MCF 10A (cell line): ENCODE measurements at regions not wholly inside any gene's neighbourhood (a gene's known extent, or its start where the extent isn't known, plus 50 kb on each side); places are given as distances from the start of the nearest gene placed in this dataset.

Experiments used
- BruUV-seq: library from RNA; stranded (reverse); fragments of 400-500 nt; replicated peaks from 2 replicates; lab custom pipeline; 2021; lab: Mats Ljungman, UMichigan
- CTCF ChIA-PET: fragments of 300-600 bp; sonication (Branson Sonifier 250); formaldehyde crosslinking; extraction: SDS; loops from one replicate; lab custom pipeline; 2021; ENCODE audit warnings: antibody characterized with exemption, inconsistent platforms; lab: Yijun Ruan, JAX
- POLR2A ChIA-PET: fragments of 300-600, 350-650 bp; sonication (Branson Sonifier 250); formaldehyde crosslinking; extraction: SDS; loops from one replicate; lab custom pipeline; 2020; ENCODE audit warnings: antibody characterized with exemption, inconsistent platforms; lab: Yijun Ruan, JAX
- DNase-seq: peaks from one replicate; pipeline ENCODE4 v3.0.0-alpha.2; 2018; ENCODE audit not compliant: unreplicated experiment
- H3K27ac Mint-ChIP-seq: one replicate; pipeline ENCODE4 v1.8.0; 2022; ENCODE audit warnings: mild to moderate bottlenecking, low read depth, mixed read lengths; ENCODE audit not compliant: unreplicated experiment
- H3K27me3 Mint-ChIP-seq: one replicate; pipeline ENCODE4 v1.8.0; 2022; ENCODE audit warnings: mixed read lengths; ENCODE audit not compliant: insufficient read depth, unreplicated experiment
- H3K36me3 Mint-ChIP-seq: one replicate; pipeline ENCODE4 v1.8.0; 2022; ENCODE audit warnings: mild to moderate bottlenecking, moderate library complexity, mixed read lengths; ENCODE audit not compliant: insufficient read depth, unreplicated experiment
- H3K4me1 Mint-ChIP-seq: one replicate; pipeline ENCODE4 v1.8.0; 2022; ENCODE audit warnings: mixed read lengths; ENCODE audit not compliant: insufficient read depth, unreplicated experiment
- H3K4me3 Mint-ChIP-seq: one replicate; pipeline ENCODE4 v1.8.0; 2022; ENCODE audit warnings: mild to moderate bottlenecking, moderate library complexity, mixed read lengths; ENCODE audit not compliant: unreplicated experiment
- H3K9me3 Mint-ChIP-seq: one replicate; pipeline ENCODE4 v1.8.0; 2022; ENCODE audit warnings: mixed read lengths; ENCODE audit not compliant: unreplicated experiment
- intact Hi-C: fragments of 100-400 bp; cut with micrococcal nuclease; formaldehyde crosslinking; loops from 2 replicates; pipeline ENCODE4 v1.14.1; 2022
- TF ChIP-seq, protein P1 (sequence below): fragments of 200-600 bp; IDR thresholded peaks from one replicate; pipeline ENCODE4 v1.8.0; 2022; ENCODE audit warnings: antibody characterized with exemption, mild to moderate bottlenecking; ENCODE audit not compliant: unreplicated experiment

DNA sequence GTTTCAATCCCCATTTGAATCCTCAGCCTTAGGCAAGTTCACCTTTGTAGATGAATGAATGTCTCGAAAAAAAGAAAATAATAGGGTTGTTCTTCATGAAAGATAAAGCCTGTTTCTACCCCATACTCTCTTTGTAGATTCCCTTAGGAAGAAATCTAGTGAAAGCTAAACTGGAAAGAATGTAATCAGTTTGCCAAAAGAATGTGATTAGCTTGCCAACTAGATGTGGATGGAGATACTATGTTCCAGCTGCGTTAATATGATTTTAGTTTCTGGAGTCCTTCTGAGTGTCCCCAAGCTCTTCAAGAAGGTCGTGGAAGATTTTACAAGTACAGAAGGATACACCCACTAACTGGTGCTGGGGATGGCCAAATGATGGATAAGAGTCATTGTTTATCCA, 162.3 kb upstream of the EDNRA start:
- no TSS peak for BruUV-seq
- CTCF ChIA-PET = interaction anchor here (0.7 kb wide), 1 partner anchor 163 kb away, joined by 5 read pairs; no protein-coding TSS in a partner anchor

DNA sequence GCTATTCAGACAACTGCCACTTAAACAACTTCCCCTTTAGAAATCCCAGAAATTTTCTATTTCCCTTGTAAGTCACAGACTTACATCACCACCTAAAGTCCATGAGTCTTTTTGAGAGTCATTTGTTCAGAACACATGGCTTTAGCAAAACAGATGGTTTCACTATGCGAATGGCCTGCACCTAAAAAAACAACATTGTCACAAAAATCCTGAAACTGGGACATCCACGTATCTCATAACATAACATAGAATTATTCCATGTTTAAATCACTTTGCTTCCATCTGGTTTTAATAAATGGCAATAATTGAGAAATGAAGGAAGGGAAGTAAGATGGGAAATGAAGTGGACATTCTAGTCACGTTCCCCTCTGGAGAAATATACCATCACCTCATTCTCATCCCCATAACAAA, 155.3 kb upstream of the EDNRA start:
- DNase-seq = no peak
- H3K4me3 Mint-ChIP-seq = no peak overlapping the region
- intact Hi-C loops = no loop called here
- no peaks in the 10 kb centered on the region for H3K36me3 Mint-ChIP-seq
- no peak overlapping the region for H3K27ac Mint-ChIP-seq
- no peaks in the 10 kb centered on the region for H3K9me3 Mint-ChIP-seq
- no TSS peak for BruUV-seq
- ChIA-PET CTCF (no interaction called here), POLR2A (no interaction called here)
- H3K4me1 Mint-ChIP-seq = peaks cover 4% of the 10 kb centered on the region
- no peaks in the 10 kb centered on the region for H3K27me3 Mint-ChIP-seq
- TF ChIP-seq, protein P1, sequence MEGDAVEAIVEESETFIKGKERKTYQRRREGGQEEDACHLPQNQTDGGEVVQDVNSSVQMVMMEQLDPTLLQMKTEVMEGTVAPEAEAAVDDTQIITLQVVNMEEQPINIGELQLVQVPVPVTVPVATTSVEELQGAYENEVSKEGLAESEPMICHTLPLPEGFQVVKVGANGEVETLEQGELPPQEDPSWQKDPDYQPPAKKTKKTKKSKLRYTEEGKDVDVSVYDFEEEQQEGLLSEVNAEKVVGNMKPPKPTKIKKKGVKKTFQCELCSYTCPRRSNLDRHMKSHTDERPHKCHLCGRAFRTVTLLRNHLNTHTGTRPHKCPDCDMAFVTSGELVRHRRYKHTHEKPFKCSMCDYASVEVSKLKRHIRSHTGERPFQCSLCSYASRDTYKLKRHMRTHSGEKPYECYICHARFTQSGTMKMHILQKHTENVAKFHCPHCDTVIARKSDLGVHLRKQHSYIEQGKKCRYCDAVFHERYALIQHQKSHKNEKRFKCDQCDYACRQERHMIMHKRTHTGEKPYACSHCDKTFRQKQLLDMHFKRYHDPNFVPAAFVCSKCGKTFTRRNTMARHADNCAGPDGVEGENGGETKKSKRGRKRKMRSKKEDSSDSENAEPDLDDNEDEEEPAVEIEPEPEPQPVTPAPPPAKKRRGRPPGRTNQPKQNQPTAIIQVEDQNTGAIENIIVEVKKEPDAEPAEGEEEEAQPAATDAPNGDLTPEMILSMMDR = no peak

More for the DNA sequence above, 162.3 kb upstream of the EDNRA start:
- no peak overlapping the region for H3K4me3 Mint-ChIP-seq
- DNase-seq = no peak
- no peak overlapping the region for H3K27ac Mint-ChIP-seq
- intact Hi-C loops = no loop called here
- POLR2A ChIA-PET = no interaction called here
- no peaks in the 10 kb centered on the region for H3K36me3 Mint-ChIP-seq
- H3K27me3 Mint-ChIP-seq = no peaks in the 10 kb centered on the region
- H3K4me1 Mint-ChIP-seq = no peaks in the 10 kb centered on the region
- no peaks in the 10 kb centered on the region for H3K9me3 Mint-ChIP-seq
- TF ChIP-seq, protein P1 = no peak

DNA sequence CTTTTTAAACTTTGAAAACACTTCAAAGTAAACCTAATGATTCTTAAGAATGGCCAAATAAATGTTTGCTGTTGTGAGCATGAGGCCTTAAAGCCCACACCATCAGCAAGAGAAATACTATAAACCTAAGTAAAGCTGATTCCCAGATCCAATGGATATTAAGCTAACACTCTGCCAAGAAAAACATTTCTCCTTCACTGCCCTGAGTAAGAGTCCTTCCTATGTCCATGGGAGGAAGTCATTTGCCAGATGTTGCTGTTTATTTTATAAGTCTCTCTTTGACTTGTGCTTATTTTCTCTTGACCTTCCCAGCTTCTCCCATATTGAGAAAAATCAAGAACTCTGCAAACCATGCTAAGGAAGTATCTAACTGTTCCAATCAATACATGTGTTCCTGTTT, 154.3 kb upstream of the EDNRA start:
- Mint-ChIP-seq H3K27ac (peak overlapping the region; percentile 6), H3K9me3 (no peaks in the 10 kb centered on the region), H3K36me3 (no peaks in the 10 kb centered on the region), H3K27me3 (no peaks in the 10 kb centered on the region), H3K4me1 (peaks cover 5% of the 10 kb centered on the region), H3K4me3 (no peak overlapping the region)
- BruUV-seq = no TSS peak
- DNase-seq = peak; percentile 35
- POLR2A ChIA-PET = no interaction called here
- TF ChIP-seq, protein P1 = no peak
- intact Hi-C loops = no loop called here
- CTCF ChIA-PET = no interaction called here

DNA sequence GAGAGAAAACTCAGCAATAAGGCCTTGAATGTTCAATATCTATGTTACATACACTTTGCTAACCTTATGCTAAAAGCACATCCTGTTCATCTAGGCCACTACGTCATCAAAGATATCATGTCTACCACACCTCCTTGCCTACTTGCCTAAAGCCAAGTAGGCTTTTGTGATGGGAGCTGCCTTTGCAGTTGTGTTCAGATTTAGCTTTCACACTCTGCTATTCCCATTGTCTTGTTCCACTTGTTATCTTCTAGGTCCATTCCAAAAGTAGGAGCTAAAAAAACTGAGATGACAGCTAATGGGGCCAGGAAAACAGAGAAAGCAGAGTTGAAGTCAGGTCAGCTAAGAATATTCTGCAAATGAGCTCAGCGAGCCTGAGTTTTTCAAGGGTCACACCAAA, 153.6 kb upstream of the EDNRA start:
- CTCF ChIA-PET = no interaction called here
- Mint-ChIP-seq H3K27ac (no peak overlapping the region), H3K4me3 (no peak overlapping the region), H3K4me1 (peaks cover 5% of the 10 kb centered on the region), H3K9me3 (no peaks in the 10 kb centered on the region), H3K27me3 (no peaks in the 10 kb centered on the region), H3K36me3 (no peaks in the 10 kb centered on the region)
- TF ChIP-seq, protein P1 = no peak
- DNase-seq = no peak
- POLR2A ChIA-PET = no interaction called here
- intact Hi-C loops = no loop called here
- no TSS peak for BruUV-seq
